Fibroblast of lung (primary cell): ENCODE measurements at regions not wholly inside any gene's neighbourhood (a gene's known extent, or its start where the extent isn't known, plus 50 kb on each side); places are given as distances from the start of the nearest gene placed in this dataset.

Experiments used
- DNase-seq, 2 donors: peaks; one replicate each; pipeline versions ENCODE4 v3.0.0 to v3.0.0-alpha.2; 2010; ENCODE audit warnings: low read depth in 2 of 2
- H2AFZ ChIP-seq: 2 replicates; pipeline ENCODE4 v1.5.1; 2012; ENCODE audit warnings: low read length, control low read depth, inconsistent platforms
- H3K27ac ChIP-seq: 2 replicates; pipeline ENCODE4 v1.5.1; 2011; ENCODE audit warnings: low read length, control low read depth; ENCODE audit not compliant: insufficient read depth
- H3K27me3 ChIP-seq: 2 replicates; pipeline ENCODE4 v1.5.1; 2011; ENCODE audit warnings: mild to moderate bottlenecking, low read length; ENCODE audit not compliant: control insufficient read depth, insufficient read depth
- H3K36me3 ChIP-seq: 2 replicates; pipeline ENCODE4 v1.5.1; 2011; ENCODE audit warnings: low read length; ENCODE audit not compliant: control insufficient read depth, insufficient read depth
- H3K4me1 ChIP-seq: 2 replicates; pipeline ENCODE4 v1.5.1; 2011; ENCODE audit warnings: low read length; ENCODE audit not compliant: control insufficient read depth, insufficient read depth; ENCODE audit errors: extremely low read depth
- H3K4me2 ChIP-seq: 2 replicates; pipeline ENCODE4 v1.5.1; 2011; ENCODE audit warnings: low read length, control low read depth; ENCODE audit not compliant: insufficient read depth; ENCODE audit errors: extremely low read depth
- H3K4me3 ChIP-seq, 4 experiments: fragments of 200-600 bp in 1 of 4; sonication (generic) in 1 of 4; replicated peaks in 1 of 4; 2 replicates each; pipeline ENCODE4 v1.5.1; 2011 to 2016; ENCODE audit warnings: low read length in 4 of 4, low read depth in 3 of 4, mild to moderate bottlenecking in 3 of 4, control low read depth in 2 of 4, inconsistent platforms in 1 of 4, mixed read lengths in 1 of 4; ENCODE audit not compliant: insufficient read depth in 1 of 4; ENCODE audit errors: control extremely low read depth in 1 of 4
- H3K79me2 ChIP-seq: 2 replicates; pipeline ENCODE4 v1.5.1; 2012; ENCODE audit warnings: mild to moderate bottlenecking, low read length, inconsistent platforms; ENCODE audit not compliant: control insufficient read depth, insufficient read depth
- H3K9ac ChIP-seq: 2 replicates; pipeline ENCODE4 v1.5.1; 2011; ENCODE audit warnings: mild to moderate bottlenecking, low read length, control low read depth; ENCODE audit not compliant: insufficient read depth
- H3K9me3 ChIP-seq: 2 replicates; pipeline ENCODE4 v1.5.1; 2012; ENCODE audit warnings: low read depth, low read length; ENCODE audit not compliant: control insufficient read depth, insufficient read depth
- H4K20me1 ChIP-seq: 2 replicates; pipeline ENCODE4 v1.5.1; 2011; ENCODE audit warnings: low read length; ENCODE audit not compliant: control insufficient read depth, insufficient read depth; ENCODE audit errors: extremely low read depth
- CTCF ChIP-seq, 2 donors: IDR thresholded peaks in 1 of 2; conservative IDR thresholded peaks in 1 of 2; 1 replicate in 1 of 2; 2 replicates in 1 of 2; pipeline ENCODE4 v1.5.1; 2011 to 2012; ENCODE audit warnings: low read length in 2 of 2, control low read depth in 1 of 2, inconsistent platforms in 1 of 2, low read depth in 1 of 2, mild to moderate bottlenecking in 1 of 2
- EZH2 ChIP-seq: IDR thresholded peaks from 2 replicates; pipeline ENCODE4 v1.5.1; 2012; ENCODE audit warnings: low read length, control low read depth, mild to moderate bottlenecking; ENCODE audit errors: missing control alignments

- H3K4me3 ChIP-seq: no peak overlapping the region
- H3K79me2 ChIP-seq: no peaks in the 10 kb centered on the region
- TF ChIP-seq CTCF (conservative IDR thresholded peaks at IDR 0.05 in 1 of 2, IDR thresholded peaks at IDR 0.05 in 1 of 2; ENCODE audit: low read depth in 1 of 2, low read length in 2 of 2) (no peak), EZH2 (no peak)
- H3K27me3 ChIP-seq: no peaks in the 10 kb centered on the region
- no peak for DNase-seq
- H3K36me3 ChIP-seq: no peaks in the 10 kb centered on the region
- no peak overlapping the region for H3K27ac ChIP-seq
- H3K9ac ChIP-seq: no peak overlapping the region
- no peaks in the 10 kb centered on the region for H3K9me3 ChIP-seq
- H3K4me1 ChIP-seq: no peaks in the 10 kb centered on the region
- H3K4me2 ChIP-seq: no peak overlapping the region
- no peak overlapping the region for H2AFZ ChIP-seq
- no peaks in the 10 kb centered on the region for H4K20me1 ChIP-seq
Observed at GRCh38 chr3:18239674-18240073, 185.5 kb downstream of the SATB1 start.

GRCh38 chr3:18238746-18239331 lies 186.3 kb downstream of the SATB1 start:
- DNase-seq: peak in 1 of 2 donors; percentile 71
- no peak overlapping the region for H2AFZ ChIP-seq
- H3K4me3 ChIP-seq: no peak overlapping the region
- no peak overlapping the region for H3K9ac ChIP-seq
- no peaks in the 10 kb centered on the region for H3K9me3 ChIP-seq
- no peaks in the 10 kb centered on the region for H3K36me3 ChIP-seq
- H4K20me1 ChIP-seq: no peaks in the 10 kb centered on the region
- no peaks in the 10 kb centered on the region for H3K4me1 ChIP-seq
- no peaks in the 10 kb centered on the region for H3K27me3 ChIP-seq
- no peak for TF ChIP-seq EZH2
- TF ChIP-seq CTCF (conservative IDR thresholded peaks at IDR 0.05 in 1 of 2, IDR thresholded peaks at IDR 0.05 in 1 of 2; ENCODE audit: low read depth in 1 of 2, low read length in 2 of 2): no peak
- no peak overlapping the region for H3K27ac ChIP-seq
- no peak overlapping the region for H3K4me2 ChIP-seq
- no peaks in the 10 kb centered on the region for H3K79me2 ChIP-seq

DNA sequence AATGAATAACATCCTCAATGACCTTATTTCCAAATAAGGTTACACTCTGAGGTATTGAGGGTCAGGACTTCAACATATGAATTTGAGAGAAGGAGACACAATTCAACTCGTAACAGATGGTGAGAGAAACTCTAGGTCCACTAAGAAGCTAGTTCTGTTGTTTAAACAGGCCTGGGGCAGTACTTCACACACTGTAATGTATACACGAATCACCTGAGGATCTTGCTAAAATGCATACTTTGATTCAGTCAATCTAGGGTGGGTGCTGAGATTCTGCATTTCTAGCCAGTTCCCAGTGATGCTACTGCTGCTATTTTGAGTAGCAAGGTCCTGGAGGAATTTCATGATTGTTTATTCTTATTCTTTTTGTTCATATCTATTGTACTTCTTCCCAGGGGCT lies 186.8 kb downstream of the SATB1 start:
- DNase-seq: no peak
- Histone ChIP-seq H3K4me3 (no peak overlapping the region), H3K9me3 (no peaks in the 10 kb centered on the region), H3K36me3 (no peaks in the 10 kb centered on the region), H3K79me2 (no peaks in the 10 kb centered on the region), H3K27me3 (no peaks in the 10 kb centered on the region), H3K9ac (no peak overlapping the region), H3K4me1 (no peaks in the 10 kb centered on the region), H3K27ac (no peak overlapping the region), H2AFZ (no peak overlapping the region), H4K20me1 (no peaks in the 10 kb centered on the region), H3K4me2 (no peak overlapping the region)
- TF ChIP-seq CTCF (conservative IDR thresholded peaks at IDR 0.05 in 1 of 2, IDR thresholded peaks at IDR 0.05 in 1 of 2; ENCODE audit: low read depth in 1 of 2, low read length in 2 of 2): no peak
- TF ChIP-seq EZH2: no peak
